ENCODE measurements at regions not wholly inside any gene's neighbourhood (a gene's known extent, or its start where the extent isn't known, plus 50 kb on each side); places are given as distances from the start of the nearest gene placed in this dataset.

- CTCF ChIA-PET, result no interaction called here
- Histone ChIP-seq H2AK9ac (replicated peaks; ENCODE audit: low read depth, low read length, poor library complexity) (no peak overlapping the region), H4K8ac (ENCODE audit: low read depth in 2 of 2, low read length in 2 of 2) (no peak overlapping the region), H3K9me1 (ENCODE audit: insufficient read depth, low read length) (peaks cover 13% of the 10 kb centered on the region), H2BK20ac (ENCODE audit: low read depth, low read length) (peak overlapping the region; percentile 64), H3K23ac (ENCODE audit: low read depth, low read length) (no peak overlapping the region; the same call in 1 of the 2 replicates), H3K79me1 (ENCODE audit: low read depth in 1 of 2, low read length in 2 of 2) (no peaks in the 10 kb centered on the region), H3K18ac (ENCODE audit: low read depth, low read length) (peak overlapping the region; percentile 20), H3K4ac (ENCODE audit: low read depth, low read length) (peak overlapping the region; percentile 77), H3K4me3 (ENCODE audit: insufficient read depth, low read depth, low read length) (no peak overlapping the region), H2BK120ac (ENCODE audit: low read depth, low read length) (peak overlapping the region; percentile 73), H2AFZ (replicated peaks; ENCODE audit: low read length, poor library complexity) (no peak overlapping the region), H2BK5ac (ENCODE audit: low read depth, low read length, poor library complexity, severe bottlenecking) (no peak overlapping the region), H3K14ac (replicated peaks; ENCODE audit: low read depth, low read length) (peak overlapping the region; percentile 46; the same call in 1 of the 2 replicates), H3K36me3 (ENCODE audit: control insufficient read depth, insufficient read depth, low read length) (no peaks in the 10 kb centered on the region), H3K27ac (ENCODE audit: insufficient read depth, low read length) (no peak overlapping the region), H3K9me3 (ENCODE audit: control insufficient read depth, insufficient read depth, low read length) (no peaks in the 10 kb centered on the region; the same call in 1 of the 2 replicates), H4K20me1 (ENCODE audit: insufficient read depth, low read length) (no peaks in the 10 kb centered on the region), H2BK15ac (ENCODE audit: low read depth, low read length) (peak overlapping the region; percentile 26; the same call in 2 of the 3 replicates), H3K4me1 (ENCODE audit: control insufficient read depth, insufficient read depth, low read length) (peaks cover 15% of the 10 kb centered on the region), H2AK5ac (ENCODE audit: low read depth, low read length) (peak overlapping the region; percentile 80), H3K27me3 (ENCODE audit: control insufficient read depth, insufficient read depth, low read length) (0 out of 2 replicates have a peak, but pooled peaks cover 2% of the 10 kb centered on the region), H3K9ac (ENCODE audit: low read depth, low read length) (no peak overlapping the region), H4K91ac (ENCODE audit: insufficient read depth, low read depth, low read length) (peak overlapping the region; percentile 48; the same call in 1 of the 2 replicates), H4K5ac (ENCODE audit: low read depth, low read length) (no peak overlapping the region; the same call in 1 of the 2 replicates), H3K4me2 (ENCODE audit: low read depth, low read length) (no peak overlapping the region), H3K56ac (ENCODE audit: extremely low read depth, insufficient read depth, low read length) (no peak overlapping the region)
- in situ Hi-C loops (cut with MboI; ENCODE audit: low sequenced_read_pairs) (no loop called here), dilution Hi-C loops (cut with HindIII; ENCODE audit: low sequenced_read_pairs, unreplicated experiment) (no loop called here), intact Hi-C loops (cut with micrococcal nuclease) (loop anchor here (5.0 kb wide), 1 partner anchor 32 kb away; no protein-coding TSS in a partner anchor)
- no peak for DNase-seq
- no TSS peak for BruUV-seq (replicated peaks)
- TF ChIP-seq CHD1 (IDR thresholded peaks at IDR 0.05; ENCODE audit: low read depth, low read length), result no peak
- no peak for TF ChIP-seq RAD21 (IDR thresholded peaks at IDR 0.05; ENCODE audit: low read length)
- no peak for TF ChIP-seq MAZ (IDR thresholded peaks at IDR 0.05; ENCODE audit: borderline replicate concordance, low read depth, low read length)
- no peak for TF ChIP-seq MXI1 (IDR thresholded peaks at IDR 0.05; ENCODE audit: borderline replicate concordance, low read depth, low read length)
- TF ChIP-seq CEBPB (IDR thresholded peaks at IDR 0.05; ENCODE audit: low read depth, low read length), result no peak
- TF ChIP-seq RFX5 (IDR thresholded peaks at IDR 0.05; ENCODE audit: low read depth, low read length), result no peak
- no peak for TF ChIP-seq POLR2A (IDR thresholded peaks at IDR 0.05; ENCODE audit: low read depth, low read length)
- TF ChIP-seq SMC3 (IDR thresholded peaks at IDR 0.05; ENCODE audit: low read depth, low read length), result no peak
- TF ChIP-seq RCOR1 (IDR thresholded peaks at IDR 0.05; ENCODE audit: insufficient replicate concordance, low read length), result no peak
- TF ChIP-seq USF2 (IDR thresholded peaks at IDR 0.05; ENCODE audit: low read depth, low read length), result no peak
- ATAC-seq (ENCODE audit: low read depth), result no peak
- 100% methylated on average over 1 of the region's 9 CpGs; no CpG with 5 or more reads in 1 of the 2 experiments for WGBS, 2 experiments (ENCODE audit: extremely low coverage in 2 of 2, insufficient read length in 1 of 2)
- POLR2A ChIA-PET (ENCODE audit: unreplicated experiment), result no interaction called here
These were observed 73.5 kb downstream of the PSMG1 start for GRCh38 chr21:39109596-39110210.
